ENCODE measurements at regions not wholly inside any gene's neighbourhood (a gene's known extent, or its start where the extent isn't known, plus 50 kb on each side); places are given as distances from the start of the nearest gene placed in this dataset.

DNA sequence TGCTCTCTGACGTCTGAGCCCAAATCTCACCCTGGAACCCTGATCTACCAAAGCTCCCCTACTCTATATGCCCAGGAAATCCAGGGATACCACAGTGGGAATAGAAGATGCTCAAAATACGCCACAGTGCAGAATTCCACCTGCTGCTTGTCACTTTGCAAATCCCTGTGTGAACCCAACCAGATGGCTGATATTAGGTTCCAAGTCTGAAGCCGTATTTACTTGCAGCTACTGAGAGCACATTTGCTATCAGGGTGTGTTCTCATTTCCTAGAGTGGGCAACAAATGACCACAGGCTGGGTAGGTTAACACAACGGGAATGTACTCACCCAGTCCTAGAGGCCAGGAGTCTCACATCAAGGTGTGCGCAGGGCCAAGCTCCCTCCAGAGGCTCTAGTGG, 126.8 kb downstream of the MXRA5 start:
- intact Hi-C loops (cut with DNase I; ENCODE audit: low total_unique reads) = no loop called here
- no peak for DNase-seq (ENCODE audit: low spot score in 2 of 2)
- H3K4me3 ChIP-seq (ENCODE audit: low read depth, poor library complexity, severe bottlenecking) = no peak overlapping the region
- TF ChIP-seq, protein P1, sequence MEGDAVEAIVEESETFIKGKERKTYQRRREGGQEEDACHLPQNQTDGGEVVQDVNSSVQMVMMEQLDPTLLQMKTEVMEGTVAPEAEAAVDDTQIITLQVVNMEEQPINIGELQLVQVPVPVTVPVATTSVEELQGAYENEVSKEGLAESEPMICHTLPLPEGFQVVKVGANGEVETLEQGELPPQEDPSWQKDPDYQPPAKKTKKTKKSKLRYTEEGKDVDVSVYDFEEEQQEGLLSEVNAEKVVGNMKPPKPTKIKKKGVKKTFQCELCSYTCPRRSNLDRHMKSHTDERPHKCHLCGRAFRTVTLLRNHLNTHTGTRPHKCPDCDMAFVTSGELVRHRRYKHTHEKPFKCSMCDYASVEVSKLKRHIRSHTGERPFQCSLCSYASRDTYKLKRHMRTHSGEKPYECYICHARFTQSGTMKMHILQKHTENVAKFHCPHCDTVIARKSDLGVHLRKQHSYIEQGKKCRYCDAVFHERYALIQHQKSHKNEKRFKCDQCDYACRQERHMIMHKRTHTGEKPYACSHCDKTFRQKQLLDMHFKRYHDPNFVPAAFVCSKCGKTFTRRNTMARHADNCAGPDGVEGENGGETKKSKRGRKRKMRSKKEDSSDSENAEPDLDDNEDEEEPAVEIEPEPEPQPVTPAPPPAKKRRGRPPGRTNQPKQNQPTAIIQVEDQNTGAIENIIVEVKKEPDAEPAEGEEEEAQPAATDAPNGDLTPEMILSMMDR (IDR thresholded peaks at IDR 0.05) = no peak
- no peak for TF ChIP-seq POLR2A (IDR thresholded peaks at IDR 0.05)
- 71 to 97% methylated on average over 5 of the region's 5 CpGs for WGBS, 2 donors

- WGBS, 2 donors = 69 to 85% methylated on average over 5 to 6 of the region's 6 CpGs
- DNase-seq (ENCODE audit: low spot score in 2 of 2) = no peak
- TF ChIP-seq, protein P1 (IDR thresholded peaks at IDR 0.05) = no peak
- intact Hi-C loops (cut with DNase I; ENCODE audit: low total_unique reads) = no loop called here
- H3K4me3 ChIP-seq (ENCODE audit: low read depth, poor library complexity, severe bottlenecking) = no peak overlapping the region
Observed at GRCh38 chrX:3219231-3219630, 127.2 kb downstream of the MXRA5 start.

DNA sequence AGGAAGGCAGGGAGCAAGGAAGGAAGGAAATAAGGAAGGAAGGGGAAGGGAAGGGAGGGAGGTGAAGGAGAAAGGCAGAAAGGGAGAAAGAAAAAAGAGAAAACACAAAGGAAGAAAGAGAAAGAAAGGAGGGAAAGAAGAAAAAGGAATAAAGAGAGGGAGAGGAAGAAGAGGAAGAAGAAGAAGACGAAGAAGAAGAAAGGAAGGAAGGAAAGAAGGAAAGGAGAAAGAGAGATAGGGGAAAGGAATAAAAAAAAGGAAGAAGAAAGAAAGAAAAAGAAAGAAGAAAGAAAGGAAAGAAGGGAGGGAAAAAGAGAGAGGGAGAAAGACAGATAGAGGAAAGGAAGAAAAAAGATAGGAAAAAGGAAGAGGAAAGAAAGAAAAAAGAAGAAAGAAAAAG, 128.0 kb downstream of the MXRA5 start:
- TF ChIP-seq, protein P1 (IDR thresholded peaks at IDR 0.05) = no peak
- TF ChIP-seq POLR2A (IDR thresholded peaks at IDR 0.05) = no peak
- H3K4me3 ChIP-seq (ENCODE audit: low read depth, poor library complexity, severe bottlenecking) = no peak overlapping the region
- WGBS, 2 donors = 83 to 88% methylated on average over 1 of the region's 1 CpG
- no peak for DNase-seq (ENCODE audit: low spot score in 2 of 2)
- intact Hi-C loops (cut with DNase I; ENCODE audit: low total_unique reads) = no loop called here

DNA sequence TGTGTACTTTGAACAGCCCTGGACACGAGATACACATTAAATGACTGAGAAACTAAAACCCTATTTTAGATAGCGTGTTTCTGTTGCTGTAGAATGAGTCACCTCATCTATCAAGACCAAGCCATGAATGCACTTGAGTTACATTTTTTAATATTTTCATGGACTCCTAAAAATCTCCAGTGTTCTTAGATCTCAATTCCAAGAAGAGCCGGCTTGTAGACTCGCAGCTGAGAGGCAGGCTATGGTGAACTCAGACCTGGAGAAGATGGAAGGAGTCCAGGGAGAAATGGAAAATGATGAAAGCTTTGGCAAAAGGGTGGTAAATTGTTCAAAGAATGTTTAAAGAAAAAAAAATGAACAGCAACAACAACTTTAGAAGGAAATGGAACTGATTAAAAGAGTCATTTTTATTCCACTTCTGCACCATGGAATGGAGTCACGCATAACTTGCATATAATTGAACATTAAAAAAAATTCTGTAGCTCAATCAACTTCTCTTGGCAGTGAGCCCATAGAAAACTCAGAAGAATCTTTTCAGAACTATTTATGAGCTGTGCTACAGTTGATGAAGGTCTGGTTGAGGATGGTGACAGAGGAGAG, 129.8 kb downstream of the MXRA5 start:
- 49 to 60% methylated on average over 5 of the region's 5 CpGs for WGBS, 2 donors
- DNase-seq (ENCODE audit: low spot score in 2 of 2) = no peak
- no peak overlapping the region for H3K4me3 ChIP-seq (ENCODE audit: low read depth, poor library complexity, severe bottlenecking)
- intact Hi-C loops (cut with DNase I; ENCODE audit: low total_unique reads) = no loop called here
- TF ChIP-seq POLR2A (IDR thresholded peaks at IDR 0.05) = no peak
- TF ChIP-seq, protein P1 (IDR thresholded peaks at IDR 0.05) = no peak

GRCh38 chrX:3215249-3215648, 131.2 kb downstream of the MXRA5 start:
- WGBS, 2 donors = 66 to 81% methylated on average over 2 of the region's 2 CpGs
- H3K4me3 ChIP-seq (ENCODE audit: low read depth, poor library complexity, severe bottlenecking) = no peak overlapping the region
- intact Hi-C loops (cut with DNase I; ENCODE audit: low total_unique reads) = no loop called here
- no peak for TF ChIP-seq POLR2A (IDR thresholded peaks at IDR 0.05)
- TF ChIP-seq, protein P1 (IDR thresholded peaks at IDR 0.05) = no peak
- DNase-seq (ENCODE audit: low spot score in 2 of 2) = no peak

DNA sequence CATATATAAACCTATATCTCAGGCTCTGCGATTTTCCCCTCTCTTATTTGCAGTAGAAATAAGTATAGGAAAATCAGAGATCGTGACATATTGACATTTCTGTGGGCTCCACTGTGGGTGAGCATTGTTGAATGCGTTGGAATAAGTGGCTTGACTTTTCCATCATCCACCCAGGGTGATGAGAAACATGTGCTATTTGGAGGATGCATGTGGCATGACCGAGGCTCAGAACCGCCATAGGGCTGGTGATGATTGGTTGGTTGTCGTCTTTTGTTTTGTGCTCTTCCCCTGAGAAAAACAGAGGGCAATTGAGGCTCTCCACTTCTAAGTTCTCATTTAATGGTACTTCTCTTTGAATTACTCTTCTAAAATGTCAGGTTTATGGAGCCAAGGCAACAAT, 140.1 kb downstream of the MXRA5 start:
- intact Hi-C loops (cut with DNase I; ENCODE audit: low total_unique reads) = no loop called here
- WGBS, 2 donors = 70 to 75% methylated on average over 6 of the region's 6 CpGs

More for the DNA sequence above, 140.1 kb downstream of the MXRA5 start:
- DNase-seq (ENCODE audit: low spot score in 2 of 2) = no peak
- no peak overlapping the region for H3K4me3 ChIP-seq (ENCODE audit: low read depth, poor library complexity, severe bottlenecking)
- TF ChIP-seq, protein P1 (IDR thresholded peaks at IDR 0.05) = no peak
- TF ChIP-seq POLR2A (IDR thresholded peaks at IDR 0.05) = no peak

Data from lower leg skin (tissue), 4 donors.